Endothelial cell of umbilical vein (primary cell): ENCODE measurements at regions not wholly inside any gene's neighbourhood (a gene's known extent, or its start where the extent isn't known, plus 50 kb on each side); places are given as distances from the start of the nearest gene placed in this dataset.

Source experiments
- BruUV-seq: library from RNA; stranded (reverse); fragments of 400-500 nt; replicated peaks from 2 replicates; lab custom pipeline; 2021; lab: Mats Ljungman, UMichigan
- CTCF ChIA-PET: fragments of 300-600, 350-600 bp; sonication (Branson Sonifier 250); formaldehyde crosslinking; loops from one replicate; lab custom pipeline; 2021; ENCODE audit warnings: antibody characterized with exemption, inconsistent platforms; lab: Charles Lee
- POLR2A ChIA-PET: fragments of 300-600, 350-600 bp; sonication (Branson Sonifier 250); formaldehyde crosslinking; loops from one replicate; lab custom pipeline; 2021; ENCODE audit warnings: antibody characterized with exemption, inconsistent platforms; lab: Charles Lee
- DNase-seq: peaks from one replicate; pipeline ENCODE4 v3.0.0-alpha.2; 2011; ENCODE audit warnings: low read depth, low spot score
- FAIRE-seq: peaks from 2 replicates; lab custom pipeline; 2011; peaks lifted over from hg19 to GRCh38; lab: Jason Lieb, UNC
- H2AFZ ChIP-seq: 2 replicates; pipeline ENCODE4 v1.6.0; 2012; ENCODE audit warnings: low read depth, low read length, control low read depth, inconsistent platforms
- H3K27ac ChIP-seq: 2 replicates; pipeline ENCODE4 v1.5.1; 2011; ENCODE audit warnings: low read depth, mild to moderate bottlenecking, control low read depth, low read length, moderate library complexity; ENCODE audit not compliant: insufficient read depth
- H3K27me3 ChIP-seq, 2 experiments: 2 replicates each; pipeline versions ENCODE4 v1.6.0 to v1.6.1; 2011; ENCODE audit warnings: low read length in 2 of 2, mixed read lengths in 1 of 2; ENCODE audit not compliant: control insufficient read depth in 2 of 2, insufficient read depth in 2 of 2
- H3K36me3 ChIP-seq, 2 experiments: 2 replicates in 1 of 2; 3 replicates in 1 of 2; pipeline ENCODE4 v1.5.1; 2011; ENCODE audit warnings: low read length in 2 of 2, mild to moderate bottlenecking in 1 of 2, moderate library complexity in 1 of 2; ENCODE audit not compliant: control insufficient read depth in 2 of 2, insufficient read depth in 2 of 2; ENCODE audit errors: extremely low read depth in 1 of 2
- H3K4me1 ChIP-seq: 3 replicates; pipeline ENCODE4 v1.5.1; 2011; ENCODE audit warnings: mild to moderate bottlenecking, low read length; ENCODE audit not compliant: control insufficient read depth, insufficient read depth; ENCODE audit errors: extremely low read depth
- H3K4me2 ChIP-seq: 2 replicates; pipeline ENCODE4 v1.6.1; 2011; ENCODE audit warnings: low read length, control low read depth, mixed read lengths; ENCODE audit not compliant: insufficient read depth
- H3K4me3 ChIP-seq, 3 experiments: fragments of 200-600 bp in 1 of 3; sonication (generic), shearing (Covaris generic) in 1 of 3; replicated peaks in 1 of 3; 2 replicates each; pipeline ENCODE4 v1.5.1; 2011 to 2016; ENCODE audit warnings: control low read depth in 3 of 3, low read length in 3 of 3, mild to moderate bottlenecking in 2 of 3, inconsistent platforms in 1 of 3, low read depth in 1 of 3, moderate library complexity in 1 of 3; ENCODE audit not compliant: insufficient read depth in 1 of 3
- H3K79me2 ChIP-seq: 2 replicates; pipeline ENCODE4 v1.6.0; 2012; ENCODE audit warnings: low read length, inconsistent platforms; ENCODE audit not compliant: control insufficient read depth, insufficient read depth
- H3K9ac ChIP-seq: replicated peaks from 2 replicates; pipeline ENCODE3; 2011; ENCODE audit warnings: low read length, control low read depth; ENCODE audit not compliant: insufficient read depth; ENCODE audit errors: extremely low read depth
- H3K9me1 ChIP-seq: replicated peaks from 3 replicates; pipeline ENCODE4 v1.6.0; 2011; ENCODE audit warnings: mild to moderate bottlenecking, low read length; ENCODE audit not compliant: control insufficient read depth, insufficient read depth; ENCODE audit errors: extremely low read depth
- H3K9me3 ChIP-seq: replicated peaks from 2 replicates; pipeline ENCODE4 v1.5.1; 2012; ENCODE audit warnings: low read length, inconsistent platforms; ENCODE audit not compliant: control insufficient read depth, insufficient read depth
- H4K20me1 ChIP-seq: replicated peaks from 2 replicates; pipeline ENCODE3; 2011; ENCODE audit warnings: mild to moderate bottlenecking, low read length; ENCODE audit not compliant: control insufficient read depth, insufficient read depth; ENCODE audit errors: extremely low read depth
- CTCF ChIP-seq, 2 donors: IDR thresholded peaks; 1 replicate in 1 of 2; 2 replicates in 1 of 2; pipeline ENCODE4 v1.5.1; 2011; ENCODE audit warnings: low read length in 2 of 2, mild to moderate bottlenecking in 2 of 2, moderate library complexity in 2 of 2, control low read depth in 1 of 2, inconsistent platforms in 1 of 2, low read depth in 1 of 2; ENCODE audit not compliant: insufficient read depth in 1 of 2; ENCODE audit errors: extremely low read depth in 1 of 2
- EZH2 ChIP-seq: IDR thresholded peaks from 2 replicates; pipeline ENCODE4 v1.6.1; 2012; ENCODE audit warnings: borderline replicate concordance, low read depth, mild to moderate bottlenecking, moderate library complexity, low read length, inconsistent platforms; ENCODE audit not compliant: severe bottlenecking
- FOS ChIP-seq: IDR thresholded peaks from 2 replicates; pipeline ENCODE4 v1.6.1; 2011; ENCODE audit warnings: mild to moderate bottlenecking, low read length, moderate library complexity, borderline replicate concordance; ENCODE audit not compliant: insufficient read depth
- GATA2 ChIP-seq: IDR thresholded peaks from 2 replicates; pipeline ENCODE4 v1.7.0; 2011; ENCODE audit warnings: low read depth, mild to moderate bottlenecking, moderate library complexity, mixed read lengths, low read length; ENCODE audit not compliant: insufficient read length, insufficient read depth
- JUN ChIP-seq: IDR thresholded peaks from 2 replicates; pipeline ENCODE4 v1.6.1; 2011; ENCODE audit warnings: borderline replicate concordance, low read depth; ENCODE audit not compliant: insufficient read length, insufficient read depth
- MYC ChIP-seq: IDR thresholded peaks from one replicate; pipeline ENCODE4 v1.6.1; 2011; ENCODE audit warnings: mild to moderate bottlenecking, low read depth, low read length
- POLR2A ChIP-seq: IDR thresholded peaks from 2 replicates; pipeline ENCODE4 v1.6.1; 2012; ENCODE audit warnings: low read depth, mild to moderate bottlenecking, control low read depth, low read length
- POLR2AphosphoS5 ChIP-seq: IDR thresholded peaks from 2 replicates; pipeline ENCODE4 v1.6.1; 2012; ENCODE audit warnings: low read depth, mild to moderate bottlenecking, control low read depth, low read length, moderate library complexity; ENCODE audit not compliant: insufficient read depth
- dilution Hi-C: fragments of 300-500 bp; cut with MboI; formaldehyde crosslinking; loops from one replicate; pipeline ENCODE4 v1.15.0; 2019; ENCODE audit warnings: low sequenced_read_pairs; ENCODE audit not compliant: extremely low pct_ligation_motif_present
- intact Hi-C: fragments of 100-400 bp; cut with micrococcal nuclease; formaldehyde crosslinking; loops from one replicate; pipeline ENCODE4 v1.10.0; 2022
- TF ChIP-seq, protein P1 (sequence below): IDR thresholded peaks from 2 replicates; pipeline ENCODE4 v1.6.1; 2011; ENCODE audit not compliant: insufficient read depth, insufficient read length

DNA sequence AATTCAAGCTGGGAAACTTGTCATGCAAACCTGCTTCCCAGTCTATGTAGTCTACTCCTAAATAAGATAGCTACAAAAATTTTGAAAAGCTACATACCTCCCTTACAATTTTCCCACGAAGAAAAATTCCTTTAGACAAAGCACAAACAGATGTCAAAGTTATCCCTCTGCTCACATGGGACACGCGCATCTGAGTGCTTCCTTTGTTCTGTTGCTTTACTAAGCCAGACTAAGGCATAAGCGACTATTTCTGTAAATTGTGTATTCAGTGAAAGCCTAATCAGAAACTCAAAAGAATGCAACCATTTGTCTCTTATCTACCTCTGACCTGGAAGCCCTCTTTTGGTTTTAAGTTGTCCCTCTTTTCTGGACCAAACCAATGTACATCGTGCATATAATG is 583.7 kb upstream of the B3GAT1 start:
- dilution Hi-C loops: no loop called here

GRCh38 chr11:134994431-134994830 is 582.4 kb upstream of the B3GAT1 start:
- TF ChIP-seq GATA2 (no peak), POLR2A (no peak), MYC (no peak), CTCF (IDR thresholded peaks at IDR 0.05; ENCODE audit: extremely low read depth in 1 of 2, insufficient read depth in 1 of 2, low read depth in 1 of 2, low read length in 2 of 2) (no peak), JUN (no peak), FOS (no peak), EZH2 (no peak), POLR2AphosphoS5 (no peak)
- TF ChIP-seq, protein P1, sequence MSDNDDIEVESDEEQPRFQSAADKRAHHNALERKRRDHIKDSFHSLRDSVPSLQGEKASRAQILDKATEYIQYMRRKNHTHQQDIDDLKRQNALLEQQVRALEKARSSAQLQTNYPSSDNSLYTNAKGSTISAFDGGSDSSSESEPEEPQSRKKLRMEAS: no peak
- Histone ChIP-seq H3K27me3 (no peaks in the 10 kb centered on the region), H3K9ac (no peak overlapping the region), H4K20me1 (no peaks in the 10 kb centered on the region), H3K79me2 (no peaks in the 10 kb centered on the region), H2AFZ (no peak overlapping the region), H3K4me1 (no peaks in the 10 kb centered on the region), H3K9me1 (no peaks in the 10 kb centered on the region), H3K27ac (no peak overlapping the region), H3K9me3 (no peaks in the 10 kb centered on the region), H3K36me3 (no peaks in the 10 kb centered on the region), H3K4me3 (no peak overlapping the region), H3K4me2 (no peak overlapping the region)
- dilution Hi-C loops: no loop called here
- BruUV-seq: no TSS peak
- FAIRE-seq (no peak), DNase-seq (no peak)
- CTCF ChIA-PET: no interaction called here
- intact Hi-C loops: no loop called here
- POLR2A ChIA-PET: no interaction called here

More for the DNA sequence above, 583.7 kb upstream of the B3GAT1 start:
- no peak overlapping the region for H3K9ac ChIP-seq
- H3K79me2 ChIP-seq: no peaks in the 10 kb centered on the region
- no peak overlapping the region for H3K27ac ChIP-seq
- no peaks in the 10 kb centered on the region for H3K27me3 ChIP-seq
- H3K4me2 ChIP-seq: no peak overlapping the region
- FAIRE-seq (no peak), DNase-seq (no peak)
- TF ChIP-seq POLR2AphosphoS5: no peak
- no peaks in the 10 kb centered on the region for H4K20me1 ChIP-seq
- BruUV-seq: no TSS peak
- no peaks in the 10 kb centered on the region for H3K4me1 ChIP-seq
- H2AFZ ChIP-seq: no peak overlapping the region
- CTCF ChIA-PET: no interaction called here
- no peaks in the 10 kb centered on the region for H3K9me1 ChIP-seq
- no peak overlapping the region for H3K4me3 ChIP-seq
- H3K36me3 ChIP-seq: no peaks in the 10 kb centered on the region
- intact Hi-C loops: no loop called here
- POLR2A ChIA-PET: no interaction called here
- H3K9me3 ChIP-seq: no peaks in the 10 kb centered on the region
